ENCODE measurements at regions not wholly inside any gene's neighbourhood (a gene's known extent, or its start where the extent isn't known, plus 50 kb on each side); places are given as distances from the start of the nearest gene placed in this dataset.
A peak's percentile ranks its signal among the peaks of the same experiment; 100 is the strongest.

GRCh38 chrX:84724576-84724975 lies 222.3 kb upstream of the HDX start:
- DNase-seq (no peak), FAIRE-seq (no peak), ATAC-seq (no peak)
- no peak for TF ChIP-seq CTCF (IDR thresholded peaks at IDR 0.05)
- Histone ChIP-seq H3K36me3 (no peaks in the 10 kb centered on the region), H3K4me3 (no peak overlapping the region), H3K4me1 (no peaks in the 10 kb centered on the region), H3K9me3 (no peaks in the 10 kb centered on the region), H3K27me3 (peaks cover 0 to 6% (median 3%) of the 10 kb centered on the region in 4 donors), H3K27ac (no peak overlapping the region)
- 66 to 69% methylated on average over 5 of the region's 5 CpGs for WGBS, 2 donors
- intact Hi-C loops (cut with DNase I) = no loop called here

GRCh38 chrX:84729408-84729807 lies 227.2 kb upstream of the HDX start:
- no peaks in the 10 kb centered on the region for H3K9me3 ChIP-seq

GRCh38 chrX:84729809-84730208 lies 227.6 kb upstream of the HDX start:
- FAIRE-seq (peak; percentile 85), DNase-seq (peak in 2 of 6 donors; percentile 1 to 22), ATAC-seq (peak; percentile 84 to 98 (median 96))
- peak; percentile 44 to 81 (median 76) for TF ChIP-seq CTCF (IDR thresholded peaks at IDR 0.05)
- intact Hi-C loops (cut with DNase I) = loop anchor here in 1 of 3 donors (10.0 kb wide), 1 partner anchor 185 kb away; no protein-coding TSS in a partner anchor
- WGBS, 2 donors = 21% methylated on average over 5 of the region's 5 CpGs
- peaks cover 0 to 6% (median 0%) of the 10 kb centered on the region in 4 donors for H3K27me3 ChIP-seq
- H3K36me3 ChIP-seq = no peaks in the 10 kb centered on the region
- H3K9me3 ChIP-seq = no peaks in the 10 kb centered on the region
- H3K27ac ChIP-seq = no peak overlapping the region
- H3K4me1 ChIP-seq = no peaks in the 10 kb centered on the region
- H3K4me3 ChIP-seq = no peak overlapping the region

More at GRCh38 chrX:84729408-84729807, 227.2 kb upstream of the HDX start:
- H3K4me1 ChIP-seq = no peaks in the 10 kb centered on the region
- FAIRE-seq (no peak), ATAC-seq (no peak), DNase-seq (no peak)
- H3K27me3 ChIP-seq = peaks cover 0 to 6% (median 0%) of the 10 kb centered on the region in 4 donors
- no peaks in the 10 kb centered on the region for H3K36me3 ChIP-seq
- TF ChIP-seq CTCF (IDR thresholded peaks at IDR 0.05) = no peak
- intact Hi-C loops (cut with DNase I) = no loop called here
- 43 to 44% methylated on average over 4 of the region's 4 CpGs for WGBS, 2 donors
- H3K4me3 ChIP-seq = no peak overlapping the region
- no peak overlapping the region for H3K27ac ChIP-seq

GRCh38 chrX:84735025-84735424 lies 232.8 kb upstream of the HDX start:
- H3K4me3 ChIP-seq = no peak overlapping the region
- no peaks in the 10 kb centered on the region for H3K36me3 ChIP-seq
- intact Hi-C loops (cut with DNase I) = loop anchor here in 1 of 3 donors (10.0 kb wide), 1 partner anchor 180 kb away; no protein-coding TSS in a partner anchor
- H3K4me1 ChIP-seq = no peaks in the 10 kb centered on the region
- ATAC-seq = no peak
- no peaks in the 10 kb centered on the region for H3K27me3 ChIP-seq
- no peak for TF ChIP-seq CTCF (IDR thresholded peaks at IDR 0.05)
- DNase-seq = no peak
- H3K27ac ChIP-seq = no peak overlapping the region
- H3K9me3 ChIP-seq = no peaks in the 10 kb centered on the region
- no peak for FAIRE-seq
- WGBS, 2 donors = 53 to 61% methylated on average over 3 of the region's 3 CpGs

GRCh38 chrX:84737471-84737871 lies 235.2 kb upstream of the HDX start:
- FAIRE-seq (no peak), DNase-seq (no peak), ATAC-seq (no peak)
- no peak overlapping the region for H3K27ac ChIP-seq
- 46 to 48% methylated on average over 4 of the region's 4 CpGs for WGBS, 2 donors
- H3K4me1 ChIP-seq = no peaks in the 10 kb centered on the region
- TF ChIP-seq CTCF (IDR thresholded peaks at IDR 0.05) = no peak
- no peak overlapping the region for H3K4me3 ChIP-seq
- H3K36me3 ChIP-seq = no peaks in the 10 kb centered on the region
- no peaks in the 10 kb centered on the region for H3K9me3 ChIP-seq
- H3K27me3 ChIP-seq = no peaks in the 10 kb centered on the region
- intact Hi-C loops (cut with DNase I) = loop anchor here in 1 of 3 donors (10.0 kb wide), 1 partner anchor 177 kb away; no protein-coding TSS in a partner anchor
